ENCODE measurements at regions not wholly inside any gene's neighbourhood (a gene's known extent, or its start where the extent isn't known, plus 50 kb on each side); places are given as distances from the start of the nearest gene placed in this dataset.

DNA sequence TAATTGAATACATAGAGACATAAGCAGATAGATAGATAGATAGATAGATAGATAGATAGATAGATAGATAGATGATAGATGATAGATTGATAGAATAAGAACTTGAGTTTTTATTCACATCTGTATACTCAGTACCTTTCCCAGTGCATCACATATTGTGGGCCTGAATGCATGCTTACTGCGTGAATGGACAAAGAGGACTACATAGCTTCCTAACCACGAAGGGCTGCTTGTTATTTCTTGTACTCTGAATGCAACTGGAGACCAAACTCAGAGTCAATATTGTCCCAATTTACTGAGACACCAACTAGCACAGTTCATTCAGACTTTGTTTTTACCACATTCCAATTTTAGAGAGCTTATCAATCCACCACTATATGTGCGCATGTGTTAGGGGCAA, 422.9 kb upstream of the GRM7 start (continued):
- TF ChIP-seq, protein P1, sequence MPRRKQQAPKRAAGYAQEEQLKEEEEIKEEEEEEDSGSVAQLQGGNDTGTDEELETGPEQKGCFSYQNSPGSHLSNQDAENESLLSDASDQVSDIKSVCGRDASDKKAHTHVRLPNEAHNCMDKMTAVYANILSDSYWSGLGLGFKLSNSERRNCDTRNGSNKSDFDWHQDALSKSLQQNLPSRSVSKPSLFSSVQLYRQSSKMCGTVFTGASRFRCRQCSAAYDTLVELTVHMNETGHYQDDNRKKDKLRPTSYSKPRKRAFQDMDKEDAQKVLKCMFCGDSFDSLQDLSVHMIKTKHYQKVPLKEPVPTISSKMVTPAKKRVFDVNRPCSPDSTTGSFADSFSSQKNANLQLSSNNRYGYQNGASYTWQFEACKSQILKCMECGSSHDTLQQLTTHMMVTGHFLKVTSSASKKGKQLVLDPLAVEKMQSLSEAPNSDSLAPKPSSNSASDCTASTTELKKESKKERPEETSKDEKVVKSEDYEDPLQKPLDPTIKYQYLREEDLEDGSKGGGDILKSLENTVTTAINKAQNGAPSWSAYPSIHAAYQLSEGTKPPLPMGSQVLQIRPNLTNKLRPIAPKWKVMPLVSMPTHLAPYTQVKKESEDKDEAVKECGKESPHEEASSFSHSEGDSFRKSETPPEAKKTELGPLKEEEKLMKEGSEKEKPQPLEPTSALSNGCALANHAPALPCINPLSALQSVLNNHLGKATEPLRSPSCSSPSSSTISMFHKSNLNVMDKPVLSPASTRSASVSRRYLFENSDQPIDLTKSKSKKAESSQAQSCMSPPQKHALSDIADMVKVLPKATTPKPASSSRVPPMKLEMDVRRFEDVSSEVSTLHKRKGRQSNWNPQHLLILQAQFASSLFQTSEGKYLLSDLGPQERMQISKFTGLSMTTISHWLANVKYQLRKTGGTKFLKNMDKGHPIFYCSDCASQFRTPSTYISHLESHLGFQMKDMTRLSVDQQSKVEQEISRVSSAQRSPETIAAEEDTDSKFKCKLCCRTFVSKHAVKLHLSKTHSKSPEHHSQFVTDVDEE (CRISPR knock-in tag; IDR thresholded peaks at IDR 0.05): no peak
- no peak for TF ChIP-seq GLIS3 (CRISPR knock-in tag; IDR thresholded peaks at IDR 0.05)
- no peak for TF ChIP-seq TOX (CRISPR knock-in tag; IDR thresholded peaks at IDR 0.05; ENCODE audit: borderline replicate concordance)

DNA sequence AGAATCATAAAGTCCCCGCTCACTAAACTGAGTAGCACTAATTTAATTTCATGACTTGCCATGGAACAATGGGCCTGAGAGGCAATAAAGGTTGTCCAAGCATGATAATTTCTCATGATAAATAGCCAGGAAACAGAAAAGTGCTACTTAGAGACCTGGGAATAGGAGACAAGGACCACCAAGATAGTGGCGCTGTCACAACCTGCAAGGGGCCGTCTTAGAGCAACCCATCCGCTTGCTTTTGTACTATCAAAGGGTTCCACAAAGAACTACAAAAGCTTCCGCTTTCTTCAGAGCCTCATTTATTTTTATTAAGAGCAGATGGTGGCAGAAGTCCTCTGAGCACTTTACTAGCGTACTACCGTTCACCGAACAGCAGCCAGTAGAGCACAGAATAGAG, 421.7 kb upstream of the GRM7 start:
- TF ChIP-seq ZFP3 (CRISPR knock-in tag; IDR thresholded peaks at IDR 0.05) (no peak), TCF4 (CRISPR knock-in tag; IDR thresholded peaks at IDR 0.05; ENCODE audit: borderline replicate concordance) (no peak), ZNF70 (CRISPR knock-in tag; IDR thresholded peaks at IDR 0.05) (no peak), GLIS3 (CRISPR knock-in tag; IDR thresholded peaks at IDR 0.05) (no peak), ZNF565 (CRISPR knock-in tag; conservative IDR thresholded peaks at IDR 0.05; ENCODE audit: low read depth) (no peak), BACH2 (CRISPR knock-in tag; IDR thresholded peaks at IDR 0.05; ENCODE audit: borderline replicate concordance) (no peak), ISL1 (CRISPR knock-in tag; IDR thresholded peaks at IDR 0.05) (no peak), ZC3H10 (CRISPR knock-in tag; IDR thresholded peaks at IDR 0.05) (no peak), CSDC2 (CRISPR knock-in tag; IDR thresholded peaks at IDR 0.05) (no peak)
- TF ChIP-seq, protein P1 (CRISPR knock-in tag; IDR thresholded peaks at IDR 0.05): no peak
- TF ChIP-seq, protein P2, sequence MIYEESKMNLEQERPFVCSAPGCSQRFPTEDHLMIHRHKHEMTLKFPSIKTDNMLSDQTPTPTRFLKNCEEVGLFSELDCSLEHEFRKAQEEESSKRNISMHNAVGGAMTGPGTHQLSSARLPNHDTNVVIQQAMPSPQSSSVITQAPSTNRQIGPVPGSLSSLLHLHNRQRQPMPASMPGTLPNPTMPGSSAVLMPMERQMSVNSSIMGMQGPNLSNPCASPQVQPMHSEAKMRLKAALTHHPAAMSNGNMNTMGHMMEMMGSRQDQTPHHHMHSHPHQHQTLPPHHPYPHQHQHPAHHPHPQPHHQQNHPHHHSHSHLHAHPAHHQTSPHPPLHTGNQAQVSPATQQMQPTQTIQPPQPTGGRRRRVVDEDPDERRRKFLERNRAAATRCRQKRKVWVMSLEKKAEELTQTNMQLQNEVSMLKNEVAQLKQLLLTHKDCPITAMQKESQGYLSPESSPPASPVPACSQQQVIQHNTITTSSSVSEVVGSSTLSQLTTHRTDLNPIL (CRISPR knock-in tag; IDR thresholded peaks at IDR 0.05; ENCODE audit: low read depth): no peak
- TF ChIP-seq, protein P3, sequence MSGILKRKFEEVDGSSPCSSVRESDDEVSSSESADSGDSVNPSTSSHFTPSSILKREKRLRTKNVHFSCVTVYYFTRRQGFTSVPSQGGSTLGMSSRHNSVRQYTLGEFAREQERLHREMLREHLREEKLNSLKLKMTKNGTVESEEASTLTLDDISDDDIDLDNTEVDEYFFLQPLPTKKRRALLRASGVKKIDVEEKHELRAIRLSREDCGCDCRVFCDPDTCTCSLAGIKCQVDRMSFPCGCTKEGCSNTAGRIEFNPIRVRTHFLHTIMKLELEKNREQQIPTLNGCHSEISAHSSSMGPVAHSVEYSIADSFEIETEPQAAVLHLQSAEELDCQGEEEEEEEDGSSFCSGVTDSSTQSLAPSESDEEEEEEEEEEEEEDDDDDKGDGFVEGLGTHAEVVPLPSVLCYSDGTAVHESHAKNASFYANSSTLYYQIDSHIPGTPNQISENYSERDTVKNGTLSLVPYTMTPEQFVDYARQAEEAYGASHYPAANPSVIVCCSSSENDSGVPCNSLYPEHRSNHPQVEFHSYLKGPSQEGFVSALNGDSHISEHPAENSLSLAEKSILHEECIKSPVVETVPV (CRISPR knock-in tag; IDR thresholded peaks at IDR 0.05): no peak
- ATAC-seq: no peak

DNA sequence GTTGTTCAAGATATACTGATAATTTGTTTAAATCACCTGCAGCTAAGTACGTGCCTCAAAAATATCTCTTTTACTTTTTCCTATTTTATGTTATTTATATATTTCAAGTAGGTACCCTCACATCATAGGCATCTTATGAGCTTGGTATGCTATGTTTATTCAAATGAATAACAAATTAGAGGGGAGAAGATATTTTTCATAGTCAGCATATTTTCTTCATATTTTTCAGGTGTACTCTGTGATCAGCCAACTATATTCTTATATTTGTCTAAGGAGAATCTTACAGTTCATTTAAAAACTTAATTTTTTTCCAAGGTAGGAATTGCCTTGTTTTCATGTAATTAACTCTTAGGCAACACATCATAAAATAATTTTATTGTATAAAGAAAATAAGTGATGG, 421.1 kb upstream of the GRM7 start:
- no peak for ATAC-seq
- no peak for TF ChIP-seq ZNF8 (CRISPR knock-in tag; IDR thresholded peaks at IDR 0.05)

DNA sequence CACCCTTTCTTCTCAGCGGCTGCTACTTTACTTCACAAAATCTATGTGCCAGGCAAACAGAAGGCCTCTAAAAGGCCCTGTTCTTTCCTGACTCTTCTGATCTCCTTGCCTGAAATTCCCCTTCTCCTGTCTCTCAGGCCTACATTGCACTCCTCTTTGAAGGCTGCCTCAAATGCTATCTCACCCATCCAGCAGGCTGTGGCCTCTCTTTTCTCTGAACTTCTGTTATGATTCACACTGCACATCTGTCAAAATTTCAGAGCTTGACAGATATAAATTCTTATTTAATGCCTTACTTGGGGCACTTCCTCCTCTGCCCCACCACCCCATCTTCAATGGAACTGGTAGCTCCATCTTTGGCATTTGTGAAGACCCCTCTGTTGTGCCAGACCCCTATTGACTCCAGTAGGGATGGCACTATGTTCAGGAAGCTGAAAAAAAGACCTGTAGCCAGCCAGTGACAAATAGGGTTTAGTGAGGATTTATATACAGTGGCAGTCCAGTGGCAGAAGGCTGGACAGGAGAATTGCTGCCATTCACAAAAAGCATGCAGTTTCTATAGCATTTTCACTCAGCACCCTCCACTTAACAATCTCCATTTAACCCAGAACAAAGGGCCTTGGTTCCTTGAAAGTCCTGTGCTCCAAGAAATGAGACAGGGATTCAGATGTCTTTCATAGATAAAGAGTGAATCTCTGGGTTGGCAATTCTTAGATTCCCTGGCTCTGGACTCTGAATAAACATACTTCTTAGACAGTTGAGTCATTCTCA, 415.8 kb upstream of the GRM7 start:
- no peak for ATAC-seq
- TF ChIP-seq OSR1 (CRISPR knock-in tag; IDR thresholded peaks at IDR 0.05) (no peak), RARB (CRISPR knock-in tag; IDR thresholded peaks at IDR 0.05) (no peak), ZC3H10 (CRISPR knock-in tag; IDR thresholded peaks at IDR 0.05) (no peak), CSDC2 (CRISPR knock-in tag; IDR thresholded peaks at IDR 0.05) (no peak), ZFP30 (CRISPR knock-in tag; IDR thresholded peaks at IDR 0.05) (no peak), BACH2 (CRISPR knock-in tag; IDR thresholded peaks at IDR 0.05; ENCODE audit: borderline replicate concordance) (no peak), GLIS3 (CRISPR knock-in tag; IDR thresholded peaks at IDR 0.05) (no peak), ARNTL (CRISPR knock-in tag; IDR thresholded peaks at IDR 0.05; ENCODE audit: borderline replicate concordance, low read depth) (no peak), SNAI2 (CRISPR knock-in tag; IDR thresholded peaks at IDR 0.05) (no peak), PPARA (CRISPR knock-in tag; IDR thresholded peaks at IDR 0.05; ENCODE audit: borderline replicate concordance) (no peak)
- TF ChIP-seq, protein P3 (CRISPR knock-in tag; IDR thresholded peaks at IDR 0.05): no peak
- TF ChIP-seq, protein P2 (CRISPR knock-in tag; IDR thresholded peaks at IDR 0.05; ENCODE audit: low read depth): no peak
- TF ChIP-seq, protein P1 (CRISPR knock-in tag; IDR thresholded peaks at IDR 0.05): no peak
